ENCODE measurements at regions not wholly inside any gene's neighbourhood (a gene's known extent, or its start where the extent isn't known, plus 50 kb on each side); places are given as distances from the start of the nearest gene placed in this dataset.

GRCh38 chr14:81868172-81868571 lies 334.5 kb upstream of the SEL1L start:
- CTCF ChIA-PET: no interaction called here
- no peak for DNase-seq
- Mint-ChIP-seq H3K4me3 (no peak overlapping the region), H3K4me1 (no peaks in the 10 kb centered on the region), H3K27me3 (no peaks in the 10 kb centered on the region), H3K27ac (no peak overlapping the region), H3K36me3 (no peaks in the 10 kb centered on the region), H3K9me3 (peaks cover 5 to 9% (median 7%) of the 10 kb centered on the region in 3 donors)
- H3K9me3 ChIP-seq: no peaks in the 10 kb centered on the region
- H3K4me1 ChIP-seq (ENCODE audit: control insufficient read depth in 1 of 2, extremely low read depth in 1 of 2, insufficient read depth in 2 of 2, low read length in 2 of 2): no peaks in the 10 kb centered on the region
- no peaks in the 10 kb centered on the region for H3K36me3 ChIP-seq (ENCODE audit: control insufficient read depth in 2 of 2, extremely low read depth in 1 of 2, insufficient read depth in 1 of 2, low read length in 1 of 2)
- H3K4me3 ChIP-seq (ENCODE audit: control insufficient read depth in 1 of 2, extremely low read depth in 1 of 2, low read length in 1 of 2): no peak overlapping the region
- WGBS (ENCODE audit: insufficient coverage): 71% methylated on average over 2 of the region's 5 CpGs
- no peaks in the 10 kb centered on the region for H3K27me3 ChIP-seq (replicated peaks in 1 of 2; ENCODE audit: control insufficient read depth in 2 of 2, extremely low read depth in 1 of 2, insufficient read depth in 2 of 2, low read length in 1 of 2)
- POLR2A ChIA-PET: no interaction called here
- no peak for ATAC-seq (replicated peaks in 1 of 4)
- no peak overlapping the region for H3K27ac ChIP-seq (ENCODE audit: low read length)

GRCh38 chr14:81871706-81872105 lies 338.1 kb upstream of the SEL1L start:
- H3K4me1 ChIP-seq (ENCODE audit: control insufficient read depth in 1 of 2, extremely low read depth in 1 of 2, insufficient read depth in 2 of 2, low read length in 2 of 2): no peaks in the 10 kb centered on the region
- no peak overlapping the region for H3K4me3 Mint-ChIP-seq
- H3K27me3 ChIP-seq (replicated peaks in 1 of 2; ENCODE audit: control insufficient read depth in 2 of 2, extremely low read depth in 1 of 2, insufficient read depth in 2 of 2, low read length in 1 of 2): no peaks in the 10 kb centered on the region
- H3K27ac Mint-ChIP-seq: no peak overlapping the region
- H3K4me3 ChIP-seq (ENCODE audit: control insufficient read depth in 1 of 2, extremely low read depth in 1 of 2, low read length in 1 of 2): no peak overlapping the region
- no peaks in the 10 kb centered on the region for H3K4me1 Mint-ChIP-seq
- WGBS (ENCODE audit: insufficient coverage): no CpG with 5 or more reads among the region's 2 CpGs
- H3K36me3 Mint-ChIP-seq: no peaks in the 10 kb centered on the region
- H3K36me3 ChIP-seq (ENCODE audit: control insufficient read depth in 2 of 2, extremely low read depth in 1 of 2, insufficient read depth in 1 of 2, low read length in 1 of 2): no peaks in the 10 kb centered on the region
- ATAC-seq (replicated peaks in 1 of 4) (no peak), DNase-seq (no peak)
- POLR2A ChIA-PET: no interaction called here
- peaks cover 17 to 19% (median 19%) of the 10 kb centered on the region in 3 donors for H3K9me3 Mint-ChIP-seq
- no peaks in the 10 kb centered on the region for H3K27me3 Mint-ChIP-seq
- no peaks in the 10 kb centered on the region for H3K9me3 ChIP-seq
- no peak overlapping the region for H3K27ac ChIP-seq (ENCODE audit: low read length)
- CTCF ChIA-PET: no interaction called here

GRCh38 chr14:81884382-81884781 lies 350.7 kb upstream of the SEL1L start:
- Mint-ChIP-seq H3K36me3 (no peaks in the 10 kb centered on the region), H3K27ac (no peak overlapping the region), H3K27me3 (no peaks in the 10 kb centered on the region), H3K4me1 (no peaks in the 10 kb centered on the region), H3K9me3 (peaks cover 6 to 10% (median 6%) of the 10 kb centered on the region in 3 donors), H3K4me3 (no peak overlapping the region)
- DNase-seq (no peak), ATAC-seq (replicated peaks in 1 of 4) (no peak)
- Histone ChIP-seq H3K4me3 (ENCODE audit: control insufficient read depth in 1 of 2, extremely low read depth in 1 of 2, low read length in 1 of 2) (no peak overlapping the region), H3K9me3 (no peaks in the 10 kb centered on the region), H3K36me3 (ENCODE audit: control insufficient read depth in 2 of 2, extremely low read depth in 1 of 2, insufficient read depth in 1 of 2, low read length in 1 of 2) (no peaks in the 10 kb centered on the region), H3K27me3 (replicated peaks in 1 of 2; ENCODE audit: control insufficient read depth in 2 of 2, extremely low read depth in 1 of 2, insufficient read depth in 2 of 2, low read length in 1 of 2) (no peaks in the 10 kb centered on the region), H3K4me1 (ENCODE audit: control insufficient read depth in 1 of 2, extremely low read depth in 1 of 2, insufficient read depth in 2 of 2, low read length in 2 of 2) (no peaks in the 10 kb centered on the region), H3K27ac (ENCODE audit: low read length) (no peak overlapping the region)
- ChIA-PET POLR2A (no interaction called here), CTCF (no interaction called here)
- no CpG with 5 or more reads among the region's 1 CpG for WGBS (ENCODE audit: insufficient coverage)

- Histone ChIP-seq H3K4me1 (ENCODE audit: control insufficient read depth in 1 of 2, extremely low read depth in 1 of 2, insufficient read depth in 2 of 2, low read length in 2 of 2) (no peaks in the 10 kb centered on the region), H3K27me3 (replicated peaks in 1 of 2; ENCODE audit: control insufficient read depth in 2 of 2, extremely low read depth in 1 of 2, insufficient read depth in 2 of 2, low read length in 1 of 2) (no peaks in the 10 kb centered on the region), H3K4me3 (ENCODE audit: control insufficient read depth in 1 of 2, extremely low read depth in 1 of 2, low read length in 1 of 2) (no peak overlapping the region), H3K9me3 (no peaks in the 10 kb centered on the region), H3K36me3 (ENCODE audit: control insufficient read depth in 2 of 2, extremely low read depth in 1 of 2, insufficient read depth in 1 of 2, low read length in 1 of 2) (no peaks in the 10 kb centered on the region), H3K27ac (ENCODE audit: low read length) (no peak overlapping the region)
- CTCF ChIA-PET: no interaction called here
- no CpG with 5 or more reads among the region's 2 CpGs for WGBS (ENCODE audit: insufficient coverage)
- H3K27me3 Mint-ChIP-seq: no peaks in the 10 kb centered on the region
- DNase-seq (no peak), ATAC-seq (replicated peaks in 1 of 4) (no peak)
- no peaks in the 10 kb centered on the region for H3K36me3 Mint-ChIP-seq
- peaks cover 7 to 10% (median 10%) of the 10 kb centered on the region in 3 donors for H3K9me3 Mint-ChIP-seq
- no peaks in the 10 kb centered on the region for H3K4me1 Mint-ChIP-seq
- POLR2A ChIA-PET: no interaction called here
- no peak overlapping the region for H3K27ac Mint-ChIP-seq
- H3K4me3 Mint-ChIP-seq: no peak overlapping the region
Observed at GRCh38 chr14:81886588-81886987, 352.9 kb upstream of the SEL1L start.

GRCh38 chr14:81889529-81889928 lies 355.9 kb upstream of the SEL1L start:
- POLR2A ChIA-PET: no interaction called here
- Histone ChIP-seq H3K27ac (ENCODE audit: low read length) (no peak overlapping the region), H3K4me3 (ENCODE audit: control insufficient read depth in 1 of 2, extremely low read depth in 1 of 2, low read length in 1 of 2) (no peak overlapping the region), H3K4me1 (ENCODE audit: control insufficient read depth in 1 of 2, extremely low read depth in 1 of 2, insufficient read depth in 2 of 2, low read length in 2 of 2) (no peaks in the 10 kb centered on the region), H3K27me3 (replicated peaks in 1 of 2; ENCODE audit: control insufficient read depth in 2 of 2, extremely low read depth in 1 of 2, insufficient read depth in 2 of 2, low read length in 1 of 2) (no peaks in the 10 kb centered on the region), H3K9me3 (no peaks in the 10 kb centered on the region), H3K36me3 (ENCODE audit: control insufficient read depth in 2 of 2, extremely low read depth in 1 of 2, insufficient read depth in 1 of 2, low read length in 1 of 2) (no peaks in the 10 kb centered on the region)
- Mint-ChIP-seq H3K4me1 (no peaks in the 10 kb centered on the region), H3K27me3 (no peaks in the 10 kb centered on the region), H3K4me3 (no peak overlapping the region), H3K27ac (no peak overlapping the region), H3K9me3 (peaks cover 7 to 14% (median 10%) of the 10 kb centered on the region in 3 donors), H3K36me3 (no peaks in the 10 kb centered on the region)
- no peak for DNase-seq
- ATAC-seq (replicated peaks in 1 of 4): no peak
- CTCF ChIA-PET: no interaction called here
- WGBS (ENCODE audit: insufficient coverage): no CpG with 5 or more reads among the region's 2 CpGs

GRCh38 chr14:81890020-81890419 lies 356.4 kb upstream of the SEL1L start:
- peaks cover 7 to 14% (median 8%) of the 10 kb centered on the region in 3 donors for H3K9me3 Mint-ChIP-seq
- no peaks in the 10 kb centered on the region for H3K4me1 ChIP-seq (ENCODE audit: control insufficient read depth in 1 of 2, extremely low read depth in 1 of 2, insufficient read depth in 2 of 2, low read length in 2 of 2)
- H3K27ac ChIP-seq (ENCODE audit: low read length): no peak overlapping the region
- H3K27ac Mint-ChIP-seq: no peak overlapping the region
- ChIA-PET CTCF (no interaction called here), POLR2A (no interaction called here)
- H3K4me1 Mint-ChIP-seq: no peaks in the 10 kb centered on the region
- H3K27me3 Mint-ChIP-seq: no peaks in the 10 kb centered on the region
- no peak for DNase-seq
- H3K36me3 Mint-ChIP-seq: no peaks in the 10 kb centered on the region
- H3K4me3 Mint-ChIP-seq: no peak overlapping the region
- H3K9me3 ChIP-seq: no peaks in the 10 kb centered on the region
- no peaks in the 10 kb centered on the region for H3K36me3 ChIP-seq (ENCODE audit: control insufficient read depth in 2 of 2, extremely low read depth in 1 of 2, insufficient read depth in 1 of 2, low read length in 1 of 2)
- no CpG with 5 or more reads among the region's 1 CpG for WGBS (ENCODE audit: insufficient coverage)
- no peaks in the 10 kb centered on the region for H3K27me3 ChIP-seq (replicated peaks in 1 of 2; ENCODE audit: control insufficient read depth in 2 of 2, extremely low read depth in 1 of 2, insufficient read depth in 2 of 2, low read length in 1 of 2)
- no peak overlapping the region for H3K4me3 ChIP-seq (ENCODE audit: control insufficient read depth in 1 of 2, extremely low read depth in 1 of 2, low read length in 1 of 2)
- no peak for ATAC-seq (replicated peaks in 1 of 4)

GRCh38 chr14:81903477-81903876 lies 369.8 kb upstream of the SEL1L start:
- Histone ChIP-seq H3K4me3 (ENCODE audit: control insufficient read depth in 1 of 2, extremely low read depth in 1 of 2, low read length in 1 of 2) (no peak overlapping the region), H3K27ac (ENCODE audit: low read length) (no peak overlapping the region), H3K9me3 (peaks cover 3% of the 10 kb centered on the region), H3K36me3 (ENCODE audit: control insufficient read depth in 2 of 2, extremely low read depth in 1 of 2, insufficient read depth in 1 of 2, low read length in 1 of 2) (no peaks in the 10 kb centered on the region), H3K27me3 (replicated peaks in 1 of 2; ENCODE audit: control insufficient read depth in 2 of 2, extremely low read depth in 1 of 2, insufficient read depth in 2 of 2, low read length in 1 of 2) (no peaks in the 10 kb centered on the region), H3K4me1 (ENCODE audit: control insufficient read depth in 1 of 2, extremely low read depth in 1 of 2, insufficient read depth in 2 of 2, low read length in 2 of 2) (no peaks in the 10 kb centered on the region)
- H3K4me1 Mint-ChIP-seq: no peaks in the 10 kb centered on the region
- no peak overlapping the region for H3K4me3 Mint-ChIP-seq
- H3K36me3 Mint-ChIP-seq: no peaks in the 10 kb centered on the region
- H3K9me3 Mint-ChIP-seq: peaks cover 7 to 30% (median 14%) of the 10 kb centered on the region in 3 donors
- DNase-seq (no peak), ATAC-seq (replicated peaks in 1 of 4) (no peak)
- no peaks in the 10 kb centered on the region for H3K27me3 Mint-ChIP-seq
- whole genome bisulfite sequencing (ENCODE audit: insufficient coverage): 66% methylated on average over 5 of the region's 5 CpGs
- ChIA-PET CTCF (no interaction called here), POLR2A (no interaction called here)
- H3K27ac Mint-ChIP-seq: no peak overlapping the region
